Lower lobe of right lung (tissue), 2 donors: ENCODE measurements at regions not wholly inside any gene's neighbourhood (a gene's known extent, or its start where the extent isn't known, plus 50 kb on each side); places are given as distances from the start of the nearest gene placed in this dataset.

Experiments used
- ATAC-seq, 2 donors: fragments of 200-7000 bp; cut with Tn5 transposase; one replicate each; pipeline ENCODE4 v1.9.1; 2020 to 2022; ENCODE audit warnings: mild to moderate bottlenecking in 2 of 2, moderate library complexity in 2 of 2
- DNase-seq: peaks from one replicate; pipeline ENCODE4 v3.0.0-alpha.2; 2020
- H3K27ac ChIP-seq: fragments of 200-600 bp; one replicate; pipeline ENCODE4 v1.8.0; 2022
- H3K27me3 ChIP-seq: fragments of 200-600 bp; one replicate; pipeline ENCODE4 v1.8.0; 2022; ENCODE audit warnings: low read depth
- H3K36me3 ChIP-seq: fragments of 200-600 bp; one replicate; pipeline ENCODE4 v1.8.0; 2022; ENCODE audit warnings: mild to moderate bottlenecking
- H3K4me1 ChIP-seq: fragments of 200-600 bp; one replicate; pipeline ENCODE4 v1.8.0; 2022
- H3K4me3 ChIP-seq: fragments of 200-600 bp; one replicate; pipeline ENCODE4 v1.8.0; 2022; ENCODE audit warnings: mild to moderate bottlenecking
- H3K9me3 ChIP-seq: fragments of 200-600 bp; one replicate; pipeline ENCODE4 v1.8.0; 2022
- intact Hi-C: fragments of 100-400 bp; cut with DNase I; formaldehyde crosslinking; loops from one replicate; pipeline ENCODE4 v1.11.0; 2022
- TF ChIP-seq, protein P1 (sequence below): fragments of 200-600 bp; IDR thresholded peaks from one replicate; pipeline ENCODE4 v1.8.0; 2022; ENCODE audit warnings: antibody characterized with exemption, mild to moderate bottlenecking
- donor health status: DM: no; HTN: yes; CAD: no; lungs with severe emphysema.

DNA sequence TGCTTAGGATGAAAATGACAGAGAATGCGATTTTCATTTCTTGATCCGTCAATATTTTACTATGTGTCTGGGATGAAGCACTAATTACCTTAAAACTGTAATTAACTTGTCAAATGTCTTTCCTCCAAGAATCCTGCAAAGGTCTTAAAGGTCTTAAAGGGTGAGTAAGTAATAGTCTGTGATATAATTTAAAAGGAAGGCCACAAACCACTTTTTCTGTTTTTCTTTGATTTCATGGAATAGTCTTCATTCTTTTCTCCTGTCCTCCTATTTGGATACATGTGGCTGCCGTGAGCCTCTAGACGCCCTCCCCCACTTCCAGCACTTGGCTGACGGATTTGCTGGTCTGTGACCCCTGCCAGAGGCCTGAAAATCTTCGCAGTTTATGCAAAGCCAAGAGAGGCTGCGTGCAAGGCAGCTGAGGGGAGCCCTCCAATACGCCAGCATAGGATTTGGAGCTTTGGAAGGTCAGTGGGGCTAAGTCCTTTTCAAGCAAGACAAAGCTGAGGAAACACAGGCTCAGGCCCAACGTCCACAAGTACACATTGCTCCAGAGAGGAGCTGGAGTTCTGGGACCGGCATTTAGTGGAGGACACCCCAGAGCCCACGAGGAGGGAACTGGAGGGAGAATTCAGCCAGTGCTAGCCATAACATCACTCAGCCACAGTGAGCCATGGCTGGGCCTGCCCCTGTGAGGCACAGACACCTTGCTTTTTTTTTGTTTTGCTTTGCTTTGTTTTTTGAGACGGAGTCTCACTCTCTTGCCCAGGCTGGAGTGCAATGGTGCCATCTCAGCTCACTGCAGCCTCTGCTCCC is 382.6 kb downstream of the SMOC2 start:
- ATAC-seq (no peak), DNase-seq (no peak)
- H3K9me3 ChIP-seq = no peaks in the 10 kb centered on the region
- H3K36me3 ChIP-seq = no peaks in the 10 kb centered on the region
- no peaks in the 10 kb centered on the region for H3K27me3 ChIP-seq
- H3K27ac ChIP-seq = no peak overlapping the region
- intact Hi-C loops = no loop called here
- H3K4me3 ChIP-seq = no peak overlapping the region
- H3K4me1 ChIP-seq = no peaks in the 10 kb centered on the region
- TF ChIP-seq, protein P1, sequence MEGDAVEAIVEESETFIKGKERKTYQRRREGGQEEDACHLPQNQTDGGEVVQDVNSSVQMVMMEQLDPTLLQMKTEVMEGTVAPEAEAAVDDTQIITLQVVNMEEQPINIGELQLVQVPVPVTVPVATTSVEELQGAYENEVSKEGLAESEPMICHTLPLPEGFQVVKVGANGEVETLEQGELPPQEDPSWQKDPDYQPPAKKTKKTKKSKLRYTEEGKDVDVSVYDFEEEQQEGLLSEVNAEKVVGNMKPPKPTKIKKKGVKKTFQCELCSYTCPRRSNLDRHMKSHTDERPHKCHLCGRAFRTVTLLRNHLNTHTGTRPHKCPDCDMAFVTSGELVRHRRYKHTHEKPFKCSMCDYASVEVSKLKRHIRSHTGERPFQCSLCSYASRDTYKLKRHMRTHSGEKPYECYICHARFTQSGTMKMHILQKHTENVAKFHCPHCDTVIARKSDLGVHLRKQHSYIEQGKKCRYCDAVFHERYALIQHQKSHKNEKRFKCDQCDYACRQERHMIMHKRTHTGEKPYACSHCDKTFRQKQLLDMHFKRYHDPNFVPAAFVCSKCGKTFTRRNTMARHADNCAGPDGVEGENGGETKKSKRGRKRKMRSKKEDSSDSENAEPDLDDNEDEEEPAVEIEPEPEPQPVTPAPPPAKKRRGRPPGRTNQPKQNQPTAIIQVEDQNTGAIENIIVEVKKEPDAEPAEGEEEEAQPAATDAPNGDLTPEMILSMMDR = no peak

DNA sequence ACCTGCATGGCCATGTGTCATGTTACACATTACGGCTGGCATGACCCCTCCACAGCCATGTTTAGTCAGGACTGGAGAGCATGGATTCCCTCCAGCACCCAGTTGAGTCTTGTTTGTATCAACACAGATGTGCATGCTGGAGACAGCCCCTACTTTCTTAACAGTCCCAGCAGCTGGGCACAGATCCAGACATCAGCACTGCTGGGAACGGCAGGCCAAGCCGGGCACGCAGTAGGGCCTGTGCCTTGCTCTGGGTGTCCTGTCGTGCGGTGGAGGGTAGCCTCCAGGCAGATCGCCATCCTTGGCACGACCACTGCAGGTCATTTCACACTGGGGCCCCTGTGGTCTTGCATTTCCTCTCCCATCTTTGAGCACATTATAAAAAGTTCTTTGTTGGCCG is 381.4 kb downstream of the SMOC2 start:
- intact Hi-C loops = no loop called here
- Histone ChIP-seq H3K4me3 (no peak overlapping the region), H3K36me3 (no peaks in the 10 kb centered on the region), H3K27ac (no peak overlapping the region), H3K4me1 (no peaks in the 10 kb centered on the region), H3K9me3 (no peaks in the 10 kb centered on the region), H3K27me3 (no peaks in the 10 kb centered on the region)
- DNase-seq (no peak), ATAC-seq (no peak)
- TF ChIP-seq, protein P1 = no peak

DNA sequence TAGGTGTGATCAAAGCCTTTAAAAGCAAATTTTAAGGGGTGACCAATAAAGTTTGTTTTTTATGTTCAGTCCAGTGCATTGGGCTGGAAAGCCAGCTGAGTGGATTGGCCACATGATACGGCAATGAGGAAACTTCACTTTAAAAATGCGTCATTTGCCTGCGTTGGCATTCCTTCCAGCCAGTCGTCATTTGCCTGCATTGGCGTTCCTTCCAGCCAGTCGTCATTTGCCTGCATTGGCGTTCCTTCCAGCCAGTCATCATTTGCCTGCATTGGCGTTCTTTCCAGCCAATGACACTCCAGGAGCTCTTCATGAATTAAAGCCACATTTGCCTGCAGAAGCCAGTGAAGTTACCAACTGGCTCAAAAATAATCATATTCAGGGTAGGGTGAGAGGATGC is 378.6 kb downstream of the SMOC2 start:
- ATAC-seq = no peak
- no peaks in the 10 kb centered on the region for H3K36me3 ChIP-seq
- DNase-seq = no peak
- H3K4me1 ChIP-seq = no peaks in the 10 kb centered on the region
- intact Hi-C loops = no loop called here
- H3K4me3 ChIP-seq = no peak overlapping the region
- no peaks in the 10 kb centered on the region for H3K27me3 ChIP-seq
- H3K27ac ChIP-seq = no peak overlapping the region
- H3K9me3 ChIP-seq = no peaks in the 10 kb centered on the region
- TF ChIP-seq, protein P1 = no peak

DNA sequence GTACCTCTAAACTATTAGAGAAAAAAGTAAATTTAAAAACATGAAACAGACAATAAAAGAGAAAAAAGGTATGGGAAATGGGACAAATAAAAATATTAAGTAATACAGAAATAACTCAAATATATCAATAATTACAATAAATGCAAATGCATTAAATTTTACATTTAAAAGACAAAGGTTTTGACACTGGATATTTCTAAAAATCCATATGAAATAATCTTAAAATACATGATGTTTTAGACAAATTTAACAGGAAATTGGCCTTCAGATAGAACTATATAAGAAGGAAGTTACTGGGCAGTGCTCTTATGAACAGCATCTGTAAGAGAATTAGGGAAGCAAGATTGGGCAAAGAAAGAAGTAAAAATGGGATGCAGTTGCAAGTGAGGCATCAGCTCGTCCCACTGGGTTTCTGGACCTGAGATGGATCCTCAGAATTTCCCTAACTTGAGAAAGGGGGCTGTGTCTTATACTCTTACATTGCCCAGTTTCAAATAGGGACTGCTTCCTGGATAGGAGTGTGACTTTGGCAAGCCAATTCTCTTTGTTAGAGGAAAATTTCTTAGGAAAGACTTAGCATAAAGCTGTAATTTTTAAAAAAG is 376.7 kb downstream of the SMOC2 start:
- no peaks in the 10 kb centered on the region for H3K27me3 ChIP-seq
- intact Hi-C loops = no loop called here
- H3K4me3 ChIP-seq = no peak overlapping the region
- no peak for ATAC-seq
- no peak for DNase-seq
- H3K27ac ChIP-seq = no peak overlapping the region
- no peaks in the 10 kb centered on the region for H3K4me1 ChIP-seq
- TF ChIP-seq, protein P1 = no peak
- no peaks in the 10 kb centered on the region for H3K9me3 ChIP-seq
- no peaks in the 10 kb centered on the region for H3K36me3 ChIP-seq

DNA sequence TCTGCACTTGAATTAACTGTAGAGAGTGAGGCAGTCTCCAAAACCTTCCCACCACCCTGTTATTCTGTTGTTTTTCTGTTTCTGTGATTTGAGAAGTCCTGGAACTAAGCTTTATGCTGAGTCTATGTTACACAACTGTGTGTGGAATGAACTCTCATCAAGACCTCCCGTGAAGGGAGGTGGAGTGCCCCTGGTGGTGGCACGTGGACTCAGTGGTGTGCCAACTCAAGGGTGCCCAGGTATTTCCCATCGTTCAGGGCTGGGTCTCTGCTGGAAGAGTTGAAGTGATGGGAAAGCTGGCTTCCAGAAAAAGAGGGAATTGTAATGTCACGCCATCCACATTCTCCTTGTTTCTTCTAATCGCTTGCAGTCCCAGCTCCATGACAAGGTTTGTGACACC is 374.2 kb downstream of the SMOC2 start:
- Histone ChIP-seq H3K9me3 (no peaks in the 10 kb centered on the region), H3K36me3 (no peaks in the 10 kb centered on the region), H3K4me1 (no peaks in the 10 kb centered on the region), H3K27me3 (no peaks in the 10 kb centered on the region), H3K27ac (no peak overlapping the region), H3K4me3 (no peak overlapping the region)
- TF ChIP-seq, protein P1 = peak; percentile 12
- ATAC-seq = no peak
- no peak for DNase-seq
- intact Hi-C loops = no loop called here
